Heart left ventricle (tissue), 16 donors: ENCODE measurements at regions not wholly inside any gene's neighbourhood (a gene's known extent, or its start where the extent isn't known, plus 50 kb on each side); places are given as distances from the start of the nearest gene placed in this dataset.

Source experiments
- ATAC-seq, 4 donors: fragments of 200-7000 bp; cut with Tn5 transposase; one replicate each; pipeline ENCODE4 v1.9.1; 2020 to 2022; ENCODE audit warnings: moderate library complexity in 4 of 4, mild to moderate bottlenecking in 3 of 4, moderate number of reproducible peaks in 1 of 4
- DNase-seq, 5 donors: peaks; one replicate each; pipeline ENCODE4 v3.0.0-alpha.2; 2020
- H3K27ac ChIP-seq, 12 donors: fragments of 200-600 bp; sonication (generic) in 4 of 12; one replicate each; pipeline versions ENCODE4 v1.5.0 to v1.8.0; 2016 to 2022; ENCODE audit warnings: mild to moderate bottlenecking in 2 of 12
- H3K27me3 ChIP-seq, 9 donors: fragments of 200-600 bp; sonication (generic) in 2 of 9; one replicate each; pipeline versions ENCODE4 v1.5.1 to v1.8.0; 2016 to 2022; ENCODE audit warnings: mild to moderate bottlenecking in 3 of 9
- H3K36me3 ChIP-seq, 9 donors: fragments of 200-600 bp; sonication (generic) in 2 of 9; one replicate each; pipeline versions ENCODE4 v1.5.0 to v1.8.0; 2018 to 2022; ENCODE audit warnings: mild to moderate bottlenecking in 2 of 9
- H3K4me1 ChIP-seq, 12 donors: fragments of 200-600 bp; sonication (generic) in 4 of 12; one replicate each; pipeline versions ENCODE4 v1.5.0 to v1.8.0; 2016 to 2022; ENCODE audit warnings: mild to moderate bottlenecking in 3 of 12
- H3K4me3 ChIP-seq, 12 donors: fragments of 200-600 bp; sonication (generic) in 4 of 12; one replicate each; pipeline versions ENCODE4 v1.5.0 to v1.8.0; 2017 to 2022; ENCODE audit warnings: mild to moderate bottlenecking in 9 of 12, moderate library complexity in 4 of 12
- H3K9me3 ChIP-seq, 12 donors: fragments of 200-600 bp; sonication (generic) in 4 of 12; one replicate each; pipeline versions ENCODE4 v1.5.0 to v1.8.0; 2016 to 2022; ENCODE audit warnings: mild to moderate bottlenecking in 1 of 12
- POLR2A ChIP-seq, 2 donors: fragments of 450-650 bp; IDR thresholded peaks; one replicate each; pipeline ENCODE4 v1.6.1; 2017; ENCODE audit warnings: antibody characterized with exemption in 2 of 2, mild to moderate bottlenecking in 2 of 2, moderate library complexity in 2 of 2
- WGBS, 4 donors: extraction: QIAGEN DNeasy Blood & Tissue Kit in 2 of 4; methylation state at CpG; one replicate each; pipeline versions ENCODE4 v1.1.5 to v1.1.7; 2013 to 2018; 5-methylcytosine and 5-hydroxymethylcytosine counted together
- intact Hi-C, 10 donors: fragments of 100-400 bp; cut with DNase I; formaldehyde crosslinking; loops; one replicate each; pipeline versions ENCODE4 v1.11.1 to v1.14.2; 2022
- TF ChIP-seq, protein P1 (sequence below), 12 donors: fragments of 200-600 bp; sonication (generic) in 4 of 12; IDR thresholded peaks; one replicate each; pipeline versions ENCODE4 v1.5.0 to v1.8.0; 2018 to 2022; ENCODE audit warnings: antibody characterized with exemption in 12 of 12, mild to moderate bottlenecking in 5 of 12
- donor health status: ischemic (EF 13 %, LVEDD 7.1; RV severe dilation, severe dysfunction).
- donor health status: healthy with polysubstance abuse.
- donor health status: DM: no; HTN: yes; CAD: no.
- donor health status: DM: no; HTN: no; CAD: no.
- donor health status: ischemic (EF 25% LVEDD 6.9; RV normal size, moderate dysfunction).
- donor health status: ischemic (EF 25% LVEDD 5.7; RV mildly dilated, moderate dysfunction).
- donor health status: healthy.
- donor health status: DM: yes; HTN: yes; CAD: no.
- donor health status: ischemic (EF 35%, LVEDD 5.7; RV mildly dilated, moderate dysfunction).
- donor health status: nonischemic (EF 11% LVEDD 7.7; RV severe dilation, severe dysfunction).
- donor health status: DM: yes; HTN: yes; CAD: no.
- donor health status: PGD.
- donor health status: ischemic (EF 29% LVEDD 5.4; RV normal size, mild dysfunction).
- donor health status: nonischemic (EF 23%, LVEDD 6.1; RV moderate dilation, normal function).

- peaks cover 0 to 22% (median 0%) of the 10 kb centered on the region in 12 donors for H3K9me3 ChIP-seq
- H3K36me3 ChIP-seq, result no peaks in the 10 kb centered on the region
- no peak overlapping the region for H3K4me3 ChIP-seq
- WGBS, 4 donors, result 59 to 63% (median 62%) methylated on average over 2 of the region's 2 CpGs
- no peaks in the 10 kb centered on the region for H3K4me1 ChIP-seq
- intact Hi-C loops, result no loop called here
- no peak for ATAC-seq
- no peak for DNase-seq
- TF ChIP-seq, protein P1, sequence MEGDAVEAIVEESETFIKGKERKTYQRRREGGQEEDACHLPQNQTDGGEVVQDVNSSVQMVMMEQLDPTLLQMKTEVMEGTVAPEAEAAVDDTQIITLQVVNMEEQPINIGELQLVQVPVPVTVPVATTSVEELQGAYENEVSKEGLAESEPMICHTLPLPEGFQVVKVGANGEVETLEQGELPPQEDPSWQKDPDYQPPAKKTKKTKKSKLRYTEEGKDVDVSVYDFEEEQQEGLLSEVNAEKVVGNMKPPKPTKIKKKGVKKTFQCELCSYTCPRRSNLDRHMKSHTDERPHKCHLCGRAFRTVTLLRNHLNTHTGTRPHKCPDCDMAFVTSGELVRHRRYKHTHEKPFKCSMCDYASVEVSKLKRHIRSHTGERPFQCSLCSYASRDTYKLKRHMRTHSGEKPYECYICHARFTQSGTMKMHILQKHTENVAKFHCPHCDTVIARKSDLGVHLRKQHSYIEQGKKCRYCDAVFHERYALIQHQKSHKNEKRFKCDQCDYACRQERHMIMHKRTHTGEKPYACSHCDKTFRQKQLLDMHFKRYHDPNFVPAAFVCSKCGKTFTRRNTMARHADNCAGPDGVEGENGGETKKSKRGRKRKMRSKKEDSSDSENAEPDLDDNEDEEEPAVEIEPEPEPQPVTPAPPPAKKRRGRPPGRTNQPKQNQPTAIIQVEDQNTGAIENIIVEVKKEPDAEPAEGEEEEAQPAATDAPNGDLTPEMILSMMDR (IDR thresholded peaks at IDR 0.05), result no peak
- no peak for TF ChIP-seq POLR2A (IDR thresholded peaks at IDR 0.05)
- H3K27me3 ChIP-seq, result no peaks in the 10 kb centered on the region
- H3K27ac ChIP-seq, result no peak overlapping the region
Observed at GRCh38 chr2:194735837-194736542, 921.0 kb upstream of the SLC39A10 start.

GRCh38 chr2:194730266-194730665, 926.8 kb upstream of the SLC39A10 start:
- Histone ChIP-seq H3K4me1 (no peaks in the 10 kb centered on the region), H3K9me3 (peaks cover 0 to 12% (median 0%) of the 10 kb centered on the region in 12 donors), H3K4me3 (no peak overlapping the region), H3K27me3 (no peaks in the 10 kb centered on the region), H3K36me3 (no peaks in the 10 kb centered on the region), H3K27ac (no peak overlapping the region)
- no peak for ATAC-seq
- TF ChIP-seq, protein P1 (IDR thresholded peaks at IDR 0.05), result no peak
- no peak for TF ChIP-seq POLR2A (IDR thresholded peaks at IDR 0.05)
- intact Hi-C loops, result no loop called here
- WGBS, 4 donors, result 55 to 68% (median 62%) methylated on average over 1 of the region's 1 CpG
- DNase-seq, result no peak

DNA sequence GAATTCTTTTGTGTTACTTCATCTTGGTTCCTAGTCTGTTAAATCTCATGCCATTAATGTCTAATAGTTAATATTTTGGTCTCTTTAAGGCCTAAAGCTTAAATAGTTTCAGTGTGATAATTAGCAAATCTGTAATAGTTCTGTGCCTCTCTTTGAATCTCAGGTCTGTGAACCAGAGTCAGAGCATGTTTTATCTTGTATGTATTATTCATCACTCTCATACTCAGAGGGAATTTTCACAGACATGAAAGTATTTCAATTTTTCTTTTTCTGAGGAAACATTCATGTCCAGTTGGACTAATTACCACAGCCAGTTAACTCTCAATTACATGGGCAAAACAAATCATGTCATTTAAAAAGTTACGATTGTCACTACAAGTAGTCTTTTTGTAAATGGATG, 931.9 kb upstream of the SLC39A10 start:
- H3K36me3 ChIP-seq, result no peaks in the 10 kb centered on the region
- TF ChIP-seq, protein P1 (IDR thresholded peaks at IDR 0.05), result no peak
- no peak for TF ChIP-seq POLR2A (IDR thresholded peaks at IDR 0.05)
- no peak overlapping the region for H3K27ac ChIP-seq
- intact Hi-C loops, result no loop called here
- no peaks in the 10 kb centered on the region for H3K27me3 ChIP-seq
- no peaks in the 10 kb centered on the region for H3K4me1 ChIP-seq
- no peaks in the 10 kb centered on the region for H3K9me3 ChIP-seq
- H3K4me3 ChIP-seq, result no peak overlapping the region
- WGBS, 4 donors, result 59 to 81% (median 76%) methylated on average over 1 of the region's 1 CpG
- no peak for ATAC-seq
- DNase-seq, result no peak

- DNase-seq (no peak), ATAC-seq (no peak)
- Histone ChIP-seq H3K27me3 (no peaks in the 10 kb centered on the region), H3K27ac (no peak overlapping the region), H3K36me3 (no peaks in the 10 kb centered on the region), H3K4me1 (no peaks in the 10 kb centered on the region), H3K4me3 (no peak overlapping the region), H3K9me3 (no peaks in the 10 kb centered on the region)
- TF ChIP-seq, protein P1 (IDR thresholded peaks at IDR 0.05), result no peak
- no peak for TF ChIP-seq POLR2A (IDR thresholded peaks at IDR 0.05)
- intact Hi-C loops, result no loop called here
- WGBS, 4 donors, result 55 to 61% (median 60%) methylated on average over 2 of the region's 2 CpGs
Observed at GRCh38 chr2:194723446-194723845, 933.6 kb upstream of the SLC39A10 start.
